Prostate gland (tissue), 2 donors: ENCODE measurements at regions not wholly inside any gene's neighbourhood (a gene's known extent, or its start where the extent isn't known, plus 50 kb on each side); places are given as distances from the start of the nearest gene placed in this dataset.
"Not testable (repeated sequence)": the region's sequence is repeated elsewhere in the genome, so short reads cannot be mapped to it uniquely, and the experiment has no call there.

ENCODE experiments used
- DNase-seq: peaks from one replicate; pipeline ENCODE4 v3.0.0-alpha.2; 2019; ENCODE audit warnings: low spot score
- H3K27ac ChIP-seq, 2 donors: fragments of 200-600 bp; sonication (generic); 2 replicates each; pipeline ENCODE4 v1.5.1; 2017 to 2019
- H3K27me3 ChIP-seq: fragments of 200-600 bp; sonication (generic); replicated peaks from 2 replicates; pipeline ENCODE4 v1.5.1; 2019; ENCODE audit not compliant: insufficient read depth
- H3K36me3 ChIP-seq, 2 donors: fragments of 200-600 bp; sonication (generic); 1 replicate in 1 of 2; 2 replicates in 1 of 2; pipeline versions ENCODE4 v1.5.1 to v1.8.1; 2017 to 2019
- H3K4me1 ChIP-seq: fragments of 200-600 bp; sonication (generic); replicated peaks from 2 replicates; pipeline ENCODE4 v1.5.1; 2019
- H3K4me3 ChIP-seq, 2 donors: fragments of 200-600 bp; sonication (generic); 2 replicates each; pipeline ENCODE4 v1.5.1; 2017 to 2019
- H3K9me3 ChIP-seq: fragments of 200-600 bp; sonication (generic); 2 replicates; pipeline ENCODE4 v1.5.1; 2017
- CTCF ChIP-seq, 4 experiments: fragments of 200-600 bp in 2 of 4; fragments of 450-650 bp in 2 of 4; sonication (generic) in 2 of 4; IDR thresholded peaks; 1 replicate in 3 of 4; 2 replicates in 1 of 4; pipeline ENCODE4 v1.5.1; 2016 to 2019; ENCODE audit warnings: antibody characterized with exemption in 4 of 4, mild to moderate bottlenecking in 2 of 4, moderate library complexity in 2 of 4
- POLR2A ChIP-seq: fragments of 450-650 bp; IDR thresholded peaks from one replicate; pipeline ENCODE4 v1.6.1; 2016; ENCODE audit warnings: antibody characterized with exemption, mild to moderate bottlenecking
- POLR2AphosphoS5 ChIP-seq: sonication (generic); formaldehyde crosslinking; IDR thresholded peaks from one replicate; pipeline ENCODE4 v1.6.1; 2017; ENCODE audit warnings: antibody characterized with exemption
- WGBS: methylation state at CpG from one replicate; pipeline ENCODE4 v1.1.5; 2018; 5-methylcytosine and 5-hydroxymethylcytosine counted together
- intact Hi-C: fragments of 100-400 bp; cut with DNase I; formaldehyde crosslinking; loops from one replicate; pipeline ENCODE4 v1.14.2; 2022

DNA sequence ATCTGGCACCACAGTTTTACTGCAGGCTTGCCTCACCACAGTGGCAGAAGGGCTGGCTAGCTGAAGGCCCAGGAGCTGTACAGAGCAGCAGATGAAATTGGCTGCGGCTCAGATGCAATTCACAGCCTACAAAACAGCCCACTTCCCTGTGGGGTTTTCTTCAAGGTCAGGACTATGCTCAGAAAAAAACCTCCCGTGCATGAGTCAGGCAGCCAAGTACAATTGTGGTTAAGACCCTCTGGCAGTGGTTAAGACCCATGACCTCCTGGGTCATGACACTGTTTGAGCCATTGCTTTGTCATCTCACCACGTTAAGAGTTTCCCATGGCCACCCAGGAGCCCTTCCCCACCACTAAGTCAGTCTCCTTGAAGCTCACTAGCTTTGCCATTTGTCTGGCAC, 276.3 kb downstream of the HNRNPD start:
- Histone ChIP-seq H3K4me1 (no peaks in the 10 kb centered on the region), H3K36me3 (no peaks in the 10 kb centered on the region), H3K4me3 (no peak overlapping the region), H3K9me3 (no peaks in the 10 kb centered on the region), H3K27ac (no peak overlapping the region), H3K27me3 (no peaks in the 10 kb centered on the region)
- no peak for DNase-seq
- WGBS, result 54% methylated on average over 3 of the region's 3 CpGs
- intact Hi-C loops, result no loop called here
- TF ChIP-seq POLR2AphosphoS5 (no peak), CTCF (IDR thresholded peaks at IDR 0.05) (no peak), POLR2A (no peak)

GRCh38 chr4:82090717-82091116, 283.1 kb downstream of the HNRNPD start:
- no peak for TF ChIP-seq POLR2AphosphoS5
- no peak for TF ChIP-seq CTCF (IDR thresholded peaks at IDR 0.05)
- TF ChIP-seq POLR2A, result no peak
- intact Hi-C loops, result no loop called here
- Histone ChIP-seq H3K36me3 (no peaks in the 10 kb centered on the region), H3K27me3 (no peaks in the 10 kb centered on the region), H3K4me1 (no peaks in the 10 kb centered on the region), H3K4me3 (no peak overlapping the region), H3K9me3 (no peaks in the 10 kb centered on the region), H3K27ac (no peak overlapping the region)
- 37% methylated on average over 2 of the region's 2 CpGs for WGBS
- DNase-seq, result no peak

- peak overlapping the region in 1 of 2 donors; percentile 25 for H3K27ac ChIP-seq
- no peaks in the 10 kb centered on the region for H3K36me3 ChIP-seq
- H3K4me1 ChIP-seq, result no peaks in the 10 kb centered on the region
- WGBS, result 65% methylated on average over 1 of the region's 1 CpG
- no peak overlapping the region for H3K4me3 ChIP-seq
- no peaks in the 10 kb centered on the region for H3K27me3 ChIP-seq
- TF ChIP-seq POLR2AphosphoS5 (peak; percentile 59), POLR2A (no peak)
- DNase-seq, result peak; percentile 46
- H3K9me3 ChIP-seq, result no peaks in the 10 kb centered on the region
- intact Hi-C loops, result no loop called here
Measured at GRCh38 chr4:82084747-82085146, 289.0 kb downstream of the HNRNPD start.

DNA sequence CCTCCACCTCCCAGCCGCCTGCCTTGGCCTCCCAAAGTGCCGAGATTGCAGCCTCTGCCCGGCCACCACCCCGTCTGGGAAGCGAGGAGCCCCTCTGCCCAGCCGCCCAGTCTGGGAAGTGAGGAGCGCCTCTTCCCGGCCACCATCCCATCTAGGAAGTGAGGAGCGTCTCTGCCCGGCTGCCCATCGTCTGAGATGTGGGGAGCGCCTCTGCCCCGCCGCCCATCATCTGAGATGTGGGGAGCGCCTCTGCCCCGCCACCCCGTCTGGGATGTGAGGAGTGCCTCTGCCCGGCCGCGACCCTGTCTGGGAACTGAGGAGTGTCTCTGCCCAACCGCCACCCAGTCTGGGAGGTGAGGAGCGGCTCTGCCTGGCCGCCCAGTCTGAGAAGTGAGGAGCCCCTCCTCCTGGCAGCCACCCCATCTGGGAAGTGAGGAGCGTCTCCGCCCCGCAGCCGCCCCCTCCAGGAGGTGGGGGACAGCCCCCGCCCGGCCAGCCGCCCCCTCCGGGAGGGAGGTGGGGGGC, 296.3 kb downstream of the HNRNPD start:
- 93% methylated on average over 21 of the region's 31 CpGs for WGBS
- DNase-seq, H3K4me1 ChIP-seq, H3K9me3 ChIP-seq, H3K4me3 ChIP-seq, H3K27ac ChIP-seq, intact Hi-C loops, H3K27me3 ChIP-seq, H3K36me3 ChIP-seq: not testable (repeated sequence)

DNA sequence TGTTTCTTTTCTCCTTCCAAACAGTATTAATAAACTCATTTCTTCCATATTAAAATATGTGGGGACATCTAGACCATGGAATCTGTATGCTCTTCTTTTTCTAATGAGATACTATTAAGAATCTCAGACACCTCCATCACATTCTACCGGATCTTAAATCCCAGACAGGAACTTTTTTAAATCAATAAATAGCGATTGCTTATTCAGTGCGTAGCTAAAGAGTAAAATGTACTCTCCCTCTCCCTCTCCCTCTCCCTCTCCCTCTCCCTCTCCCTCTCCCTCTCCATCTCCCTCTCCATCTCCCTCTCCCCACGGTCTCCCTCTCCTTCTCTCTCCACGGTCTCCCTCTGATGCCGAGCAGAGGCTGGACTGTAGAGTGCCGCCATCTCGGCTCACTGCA, 297.0 kb downstream of the HNRNPD start:
- TF ChIP-seq POLR2AphosphoS5, result no peak
- TF ChIP-seq CTCF (IDR thresholded peaks at IDR 0.05), result no peak
- no peak for TF ChIP-seq POLR2A
- H3K36me3 ChIP-seq, result no peaks in the 10 kb centered on the region
- WGBS, result 88% methylated on average over 8 of the region's 8 CpGs
- intact Hi-C loops, result no loop called here
- no peaks in the 10 kb centered on the region for H3K4me1 ChIP-seq
- no peaks in the 10 kb centered on the region for H3K27me3 ChIP-seq
- H3K4me3 ChIP-seq, result no peak overlapping the region
- no peak overlapping the region for H3K27ac ChIP-seq
- no peaks in the 10 kb centered on the region for H3K9me3 ChIP-seq
- no peak for DNase-seq

DNA sequence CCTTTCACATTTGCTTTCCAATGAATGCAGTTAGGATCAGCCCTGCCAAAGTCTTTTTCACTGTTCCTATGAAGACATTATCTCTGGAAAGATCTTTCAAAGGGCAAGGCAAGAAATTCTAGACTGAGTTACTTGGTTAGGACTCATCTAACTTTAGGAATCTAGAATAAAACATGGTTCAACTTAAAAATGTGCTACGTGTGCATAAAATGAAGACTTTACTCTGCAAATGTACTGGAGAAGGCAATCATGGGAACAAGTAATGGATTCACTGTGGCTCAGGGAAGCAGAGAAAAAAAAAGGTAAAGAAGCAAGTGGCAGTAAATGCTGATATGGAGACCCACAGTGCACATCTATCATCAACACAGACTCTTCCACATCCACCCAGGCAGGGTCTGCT, 297.4 kb downstream of the HNRNPD start:
- no peaks in the 10 kb centered on the region for H3K27me3 ChIP-seq
- no peak overlapping the region for H3K4me3 ChIP-seq
- no peaks in the 10 kb centered on the region for H3K4me1 ChIP-seq
- intact Hi-C loops, result no loop called here
- H3K36me3 ChIP-seq, result no peaks in the 10 kb centered on the region
- H3K27ac ChIP-seq, result no peak overlapping the region
- DNase-seq, result no peak
- TF ChIP-seq CTCF (IDR thresholded peaks at IDR 0.05) (no peak), POLR2AphosphoS5 (no peak), POLR2A (no peak)
- no peaks in the 10 kb centered on the region for H3K9me3 ChIP-seq
- WGBS, result 84% methylated on average over 1 of the region's 1 CpG
